Stimulated activated CD4-positive, alpha-beta T cell treated with anti-CD3 and anti-CD28 coated beads, Interleukin-1b, Interleukin-23, amount 100 ng/mL, for 24 hours (primary cell): ENCODE measurements at regions not wholly inside any gene's neighbourhood (a gene's known extent, or its start where the extent isn't known, plus 50 kb on each side); places are given as distances from the start of the nearest gene placed in this dataset.

Experiments
- DNase-seq, 4 experiments: peaks; one replicate each; pipeline ENCODE4 v3.0.0-alpha.2; 2020; ENCODE audit warnings: low read depth in 4 of 4, low spot score in 1 of 4

- no peak for DNase-seq
These were observed 566.2 kb downstream of the BNC2 start for GRCh38 chr9:16304301-16304700.

- no peak for DNase-seq
These were observed 563.9 kb downstream of the BNC2 start for GRCh38 chr9:16306586-16306985.

- no peak for DNase-seq
These were observed 562.8 kb downstream of the BNC2 start for GRCh38 chr9:16307626-16308195.

- DNase-seq = no peak
These were observed 561.8 kb downstream of the BNC2 start for GRCh38 chr9:16308645-16309044.

- no peak for DNase-seq
These were observed 561.4 kb downstream of the BNC2 start for GRCh38 chr9:16309082-16309468.

- DNase-seq = no peak
These were observed 560.8 kb downstream of the BNC2 start for GRCh38 chr9:16309469-16310271.

- DNase-seq = no peak
These were observed 560.0 kb downstream of the BNC2 start for GRCh38 chr9:16310278-16311110.

- no peak for DNase-seq
These were observed 558.4 kb downstream of the BNC2 start for GRCh38 chr9:16312116-16312515.

- no peak for DNase-seq
These were observed 557.4 kb downstream of the BNC2 start for GRCh38 chr9:16312962-16313546.

- DNase-seq = no peak
These were observed 556.0 kb downstream of the BNC2 start for GRCh38 chr9:16314476-16314875.

- DNase-seq = no peak
These were observed 554.8 kb downstream of the BNC2 start for GRCh38 chr9:16315720-16316119.

- DNase-seq = no peak
These were observed 554.0 kb downstream of the BNC2 start for GRCh38 chr9:16316456-16316855.

GRCh38 chr9:16316911-16317817, 553.3 kb downstream of the BNC2 start:
- DNase-seq = no peak

GRCh38 chr9:16318516-16319060, 551.9 kb downstream of the BNC2 start:
- DNase-seq = no peak

GRCh38 chr9:16319646-16320045, 550.8 kb downstream of the BNC2 start:
- no peak for DNase-seq

GRCh38 chr9:16320338-16320902, 550.0 kb downstream of the BNC2 start:
- no peak for DNase-seq

GRCh38 chr9:16321461-16322119, 548.9 kb downstream of the BNC2 start:
- DNase-seq = no peak

- no peak for DNase-seq
These were observed 547.6 kb downstream of the BNC2 start for GRCh38 chr9:16322849-16323248.

GRCh38 chr9:16325966-16326365, 544.5 kb downstream of the BNC2 start:
- DNase-seq = no peak
